HEK293 (cell line): ENCODE measurements at regions not wholly inside any gene's neighbourhood (a gene's known extent, or its start where the extent isn't known, plus 50 kb on each side); places are given as distances from the start of the nearest gene placed in this dataset.

Experiments used
- CTCF ChIA-PET: fragments of 350-600 bp; formaldehyde crosslinking; extraction: SDS; loops from one replicate; lab custom pipeline; 2021; ENCODE audit warnings: antibody characterized with exemption; lab: Yijun Ruan, JAX
- POLR2A ChIA-PET: fragments of 300-600 bp; formaldehyde crosslinking; extraction: SDS; loops from one replicate; lab custom pipeline; 2020; ENCODE audit warnings: antibody characterized with exemption, inconsistent platforms; lab: Yijun Ruan, JAX
- H3K27ac ChIP-seq: fragments of 200-500 bp; sonication (Bioruptor generic); 2 replicates; pipeline ENCODE4 v1.5.1; 2014; ENCODE audit warnings: low read depth, low read length, control low read depth, inconsistent platforms; ENCODE audit errors: extremely low read depth
- H3K36me3 ChIP-seq, 2 experiments: fragments of 200-500 bp in 1 of 2; sonication (Bioruptor generic) in 1 of 2; 1 replicate in 1 of 2; 2 replicates in 1 of 2; pipeline ENCODE4 v1.5.1; 2014 to 2017; ENCODE audit warnings: inconsistent platforms in 2 of 2, low read length in 2 of 2; ENCODE audit not compliant: control insufficient read depth in 2 of 2, insufficient read depth in 1 of 2
- H3K4me1 ChIP-seq: fragments of 200-500 bp; sonication (Bioruptor generic); 2 replicates; pipeline ENCODE4 v1.5.1; 2014; ENCODE audit warnings: mild to moderate bottlenecking, low read length, inconsistent platforms; ENCODE audit not compliant: control insufficient read depth, insufficient read depth
- H3K4me3 ChIP-seq: 2 replicates; pipeline ENCODE4 v1.5.1; 2011; ENCODE audit warnings: low read depth, mild to moderate bottlenecking, control low read depth, low read length, moderate library complexity
- H3K9me3 ChIP-seq: fragments of 200-500 bp; sonication (Bioruptor generic); 2 replicates; pipeline ENCODE4 v1.5.1; 2014; ENCODE audit warnings: low read depth, low read length, inconsistent platforms; ENCODE audit not compliant: control insufficient read depth, insufficient read depth
- BCL11A ChIP-seq: fragments of 450-650 bp; formaldehyde crosslinking; IDR thresholded peaks from 2 replicates; pipeline ENCODE4 v1.5.1; 2016; ENCODE audit warnings: low read depth, missing biosample characterization, missing genetic modification characterization
- IKZF3 ChIP-seq: fragments of 450-650 bp; IDR thresholded peaks from 2 replicates; pipeline ENCODE4 v1.5.0; 2018; ENCODE audit warnings: missing biosample characterization, mild to moderate bottlenecking, missing genetic modification characterization, moderate library complexity
- OSR2 ChIP-seq: fragments of 450-650 bp; formaldehyde crosslinking; IDR thresholded peaks from 2 replicates; pipeline ENCODE4 v1.5.1; 2016; ENCODE audit warnings: missing biosample characterization, missing genetic modification characterization
- REPIN1 ChIP-seq: fragments of 450-650 bp; formaldehyde crosslinking; IDR thresholded peaks from 2 replicates; pipeline ENCODE4 v1.5.1; 2017; ENCODE audit warnings: missing biosample characterization, missing genetic modification characterization, low read depth
- REST ChIP-seq: fragments of 450-650 bp; formaldehyde crosslinking; IDR thresholded peaks from 2 replicates; pipeline ENCODE4 v1.5.1; 2016; ENCODE audit warnings: missing biosample characterization, missing genetic modification characterization
- WT1 ChIP-seq: fragments of 450-650 bp; formaldehyde crosslinking; IDR thresholded peaks from 2 replicates; pipeline ENCODE4 v1.5.1; 2016; ENCODE audit warnings: missing biosample characterization, missing genetic modification characterization
- ZBTB17 ChIP-seq: fragments of 450-650 bp; formaldehyde crosslinking; IDR thresholded peaks from 2 replicates; pipeline ENCODE4 v1.5.1; 2016; ENCODE audit warnings: missing biosample characterization, missing genetic modification characterization
- ZBTB8A ChIP-seq: fragments of 450-650 bp; formaldehyde crosslinking; IDR thresholded peaks from 2 replicates; pipeline ENCODE4 v1.5.1; 2016; ENCODE audit warnings: missing biosample characterization, missing genetic modification characterization
- ZFHX2 ChIP-seq: fragments of 450-650 bp; formaldehyde crosslinking; conservative IDR thresholded peaks from 2 replicates; pipeline ENCODE4 v1.5.1; 2016; ENCODE audit warnings: missing biosample characterization, missing genetic modification characterization
- ZNF184 ChIP-seq: fragments of 450-650 bp; IDR thresholded peaks from 2 replicates; pipeline ENCODE4 v1.5.1; 2018; ENCODE audit warnings: missing biosample characterization, mild to moderate bottlenecking, missing genetic modification characterization
- ZNF214 ChIP-seq: fragments of 450-650 bp; formaldehyde crosslinking; IDR thresholded peaks from 2 replicates; pipeline ENCODE4 v1.5.1; 2017; ENCODE audit warnings: missing biosample characterization, mild to moderate bottlenecking, missing genetic modification characterization, borderline replicate concordance
- ZNF239 ChIP-seq: fragments of 450-650 bp; formaldehyde crosslinking; IDR thresholded peaks from 2 replicates; pipeline ENCODE4 v1.5.1; 2016; ENCODE audit warnings: missing biosample characterization, missing genetic modification characterization
- ZNF292 ChIP-seq: fragments of 450-650 bp; formaldehyde crosslinking; IDR thresholded peaks from 2 replicates; pipeline ENCODE4 v1.5.1; 2016; ENCODE audit warnings: low read depth, missing biosample characterization, missing genetic modification characterization, borderline replicate concordance
- ZNF48 ChIP-seq: fragments of 450-650 bp; formaldehyde crosslinking; IDR thresholded peaks from 2 replicates; pipeline ENCODE4 v1.5.1; 2016; ENCODE audit warnings: missing biosample characterization, missing genetic modification characterization
- ZNF561 ChIP-seq: fragments of 450-650 bp; IDR thresholded peaks from 2 replicates; pipeline ENCODE4 v1.5.1; 2018; ENCODE audit warnings: missing biosample characterization, missing genetic modification characterization, borderline replicate concordance
- TF ChIP-seq, protein P1 (sequence below): fragments of 450-650 bp; formaldehyde crosslinking; IDR thresholded peaks from 2 replicates; pipeline ENCODE4 v1.5.0; 2017; ENCODE audit warnings: missing biosample characterization, missing genetic modification characterization, borderline replicate concordance
- TF ChIP-seq, protein P2 (sequence below): fragments of 450-650 bp; formaldehyde crosslinking; IDR thresholded peaks from 2 replicates; pipeline ENCODE4 v1.5.1; 2016; ENCODE audit warnings: missing biosample characterization, missing genetic modification characterization
- TF ChIP-seq, protein P3 (sequence below): IDR thresholded peaks from 2 replicates; pipeline ENCODE4 v1.6.1; 2011; ENCODE audit warnings: mild to moderate bottlenecking, low read depth, low read length, borderline replicate concordance
- TF ChIP-seq, protein P4 (sequence below): fragments of 450-650 bp; formaldehyde crosslinking; IDR thresholded peaks from 2 replicates; pipeline ENCODE4 v1.5.1; 2016; ENCODE audit warnings: missing biosample characterization, missing genetic modification characterization

GRCh38 chr2:12389344-12390045, 327.2 kb upstream of the TRIB2 start (continued):
- TF ChIP-seq, protein P1, sequence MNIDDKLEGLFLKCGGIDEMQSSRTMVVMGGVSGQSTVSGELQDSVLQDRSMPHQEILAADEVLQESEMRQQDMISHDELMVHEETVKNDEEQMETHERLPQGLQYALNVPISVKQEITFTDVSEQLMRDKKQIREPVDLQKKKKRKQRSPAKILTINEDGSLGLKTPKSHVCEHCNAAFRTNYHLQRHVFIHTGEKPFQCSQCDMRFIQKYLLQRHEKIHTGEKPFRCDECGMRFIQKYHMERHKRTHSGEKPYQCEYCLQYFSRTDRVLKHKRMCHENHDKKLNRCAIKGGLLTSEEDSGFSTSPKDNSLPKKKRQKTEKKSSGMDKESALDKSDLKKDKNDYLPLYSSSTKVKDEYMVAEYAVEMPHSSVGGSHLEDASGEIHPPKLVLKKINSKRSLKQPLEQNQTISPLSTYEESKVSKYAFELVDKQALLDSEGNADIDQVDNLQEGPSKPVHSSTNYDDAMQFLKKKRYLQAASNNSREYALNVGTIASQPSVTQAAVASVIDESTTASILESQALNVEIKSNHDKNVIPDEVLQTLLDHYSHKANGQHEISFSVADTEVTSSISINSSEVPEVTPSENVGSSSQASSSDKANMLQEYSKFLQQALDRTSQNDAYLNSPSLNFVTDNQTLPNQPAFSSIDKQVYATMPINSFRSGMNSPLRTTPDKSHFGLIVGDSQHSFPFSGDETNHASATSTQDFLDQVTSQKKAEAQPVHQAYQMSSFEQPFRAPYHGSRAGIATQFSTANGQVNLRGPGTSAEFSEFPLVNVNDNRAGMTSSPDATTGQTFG = no peak
- TF ChIP-seq ZNF184 (tag by site-specific recombination) (no peak), ZFHX2 (no peak), REST (tag by site-specific recombination) (no peak), ZNF561 (tag by site-specific recombination) (no peak)

DNA sequence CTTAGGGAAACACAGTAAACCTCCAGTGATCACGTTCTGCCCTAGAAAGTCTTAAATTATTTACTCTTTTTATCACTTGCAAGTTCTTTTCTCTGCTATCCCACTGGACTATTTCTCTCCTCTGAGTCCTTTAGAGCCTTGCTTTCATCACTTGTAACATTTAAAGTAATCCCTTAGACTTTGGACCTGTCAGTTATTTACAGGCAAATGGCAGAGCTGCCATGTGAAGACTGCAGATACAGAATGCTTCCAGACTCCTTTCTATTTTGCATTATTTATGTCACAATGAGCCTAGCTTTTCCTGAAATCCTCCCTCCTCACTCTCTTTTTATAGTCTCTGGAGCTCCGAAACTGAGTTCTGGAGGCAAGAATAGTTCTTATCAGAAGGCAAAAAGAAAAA, 325.6 kb upstream of the TRIB2 start:
- Histone ChIP-seq H3K9me3 (no peaks in the 10 kb centered on the region), H3K4me3 (no peak overlapping the region), H3K27ac (no peak overlapping the region), H3K4me1 (no peaks in the 10 kb centered on the region), H3K36me3 (no peaks in the 10 kb centered on the region)
- TF ChIP-seq, protein P2, sequence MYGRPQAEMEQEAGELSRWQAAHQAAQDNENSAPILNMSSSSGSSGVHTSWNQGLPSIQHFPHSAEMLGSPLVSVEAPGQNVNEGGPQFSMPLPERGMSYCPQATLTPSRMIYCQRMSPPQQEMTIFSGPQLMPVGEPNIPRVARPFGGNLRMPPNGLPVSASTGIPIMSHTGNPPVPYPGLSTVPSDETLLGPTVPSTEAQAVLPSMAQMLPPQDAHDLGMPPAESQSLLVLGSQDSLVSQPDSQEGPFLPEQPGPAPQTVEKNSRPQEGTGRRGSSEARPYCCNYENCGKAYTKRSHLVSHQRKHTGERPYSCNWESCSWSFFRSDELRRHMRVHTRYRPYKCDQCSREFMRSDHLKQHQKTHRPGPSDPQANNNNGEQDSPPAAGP (tag by site-specific recombination) = no peak
- POLR2A ChIA-PET = no interaction called here
- CTCF ChIA-PET = no interaction called here

DNA sequence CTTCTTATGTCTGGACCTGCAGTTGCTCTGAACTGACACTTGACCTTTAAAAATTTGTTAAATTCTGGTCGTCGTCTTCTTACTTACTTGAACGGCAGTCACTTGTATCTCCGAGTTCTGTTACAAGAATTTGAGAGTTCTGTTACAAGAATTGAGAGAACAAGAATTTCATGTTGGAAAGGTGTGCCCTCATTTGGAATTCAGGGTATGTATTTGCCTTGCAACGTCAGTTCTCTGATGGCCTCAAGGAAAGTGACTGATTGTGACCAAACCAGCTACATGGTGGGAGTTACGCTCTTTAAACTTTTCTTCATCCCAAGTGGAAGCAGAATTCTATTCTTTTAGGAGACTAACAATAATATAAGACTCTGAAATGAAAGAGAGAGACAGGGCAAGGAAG, 320.0 kb upstream of the TRIB2 start:
- CTCF ChIA-PET = interaction anchor here (0.5 to 0.8 kb wide), 2 partner anchors 21 to 227 kb away, joined by 3 read pairs; no protein-coding TSS in a partner anchor
- POLR2A ChIA-PET = no interaction called here
- H3K36me3 ChIP-seq = no peaks in the 10 kb centered on the region
- no peak overlapping the region for H3K4me3 ChIP-seq
- TF ChIP-seq ZBTB17 (tag by site-specific recombination) (no peak), ZBTB8A (tag by site-specific recombination) (no peak), OSR2 (tag by site-specific recombination) (no peak), ZNF48 (no peak), REPIN1 (no peak)
- H3K9me3 ChIP-seq = no peaks in the 10 kb centered on the region
- no peaks in the 10 kb centered on the region for H3K4me1 ChIP-seq
- no peak overlapping the region for H3K27ac ChIP-seq

GRCh38 chr2:12397854-12398253, 318.9 kb upstream of the TRIB2 start:
- ChIA-PET POLR2A (no interaction called here), CTCF (interaction anchor here (0.6 kb wide), 1 partner anchor 177 kb away, joined by 3 read pairs; no protein-coding TSS in a partner anchor)
- Histone ChIP-seq H3K4me1 (no peaks in the 10 kb centered on the region), H3K4me3 (no peak overlapping the region), H3K27ac (no peak overlapping the region), H3K36me3 (no peaks in the 10 kb centered on the region), H3K9me3 (no peaks in the 10 kb centered on the region)
- TF ChIP-seq, protein P3, sequence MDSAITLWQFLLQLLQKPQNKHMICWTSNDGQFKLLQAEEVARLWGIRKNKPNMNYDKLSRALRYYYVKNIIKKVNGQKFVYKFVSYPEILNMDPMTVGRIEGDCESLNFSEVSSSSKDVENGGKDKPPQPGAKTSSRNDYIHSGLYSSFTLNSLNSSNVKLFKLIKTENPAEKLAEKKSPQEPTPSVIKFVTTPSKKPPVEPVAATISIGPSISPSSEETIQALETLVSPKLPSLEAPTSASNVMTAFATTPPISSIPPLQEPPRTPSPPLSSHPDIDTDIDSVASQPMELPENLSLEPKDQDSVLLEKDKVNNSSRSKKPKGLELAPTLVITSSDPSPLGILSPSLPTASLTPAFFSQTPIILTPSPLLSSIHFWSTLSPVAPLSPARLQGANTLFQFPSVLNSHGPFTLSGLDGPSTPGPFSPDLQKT = no peak
- TF ChIP-seq ZNF214 (tag by site-specific recombination) = no peak
- TF ChIP-seq BCL11A = no peak
- no peak for TF ChIP-seq ZNF239 (tag by site-specific recombination)
- TF ChIP-seq, protein P4, sequence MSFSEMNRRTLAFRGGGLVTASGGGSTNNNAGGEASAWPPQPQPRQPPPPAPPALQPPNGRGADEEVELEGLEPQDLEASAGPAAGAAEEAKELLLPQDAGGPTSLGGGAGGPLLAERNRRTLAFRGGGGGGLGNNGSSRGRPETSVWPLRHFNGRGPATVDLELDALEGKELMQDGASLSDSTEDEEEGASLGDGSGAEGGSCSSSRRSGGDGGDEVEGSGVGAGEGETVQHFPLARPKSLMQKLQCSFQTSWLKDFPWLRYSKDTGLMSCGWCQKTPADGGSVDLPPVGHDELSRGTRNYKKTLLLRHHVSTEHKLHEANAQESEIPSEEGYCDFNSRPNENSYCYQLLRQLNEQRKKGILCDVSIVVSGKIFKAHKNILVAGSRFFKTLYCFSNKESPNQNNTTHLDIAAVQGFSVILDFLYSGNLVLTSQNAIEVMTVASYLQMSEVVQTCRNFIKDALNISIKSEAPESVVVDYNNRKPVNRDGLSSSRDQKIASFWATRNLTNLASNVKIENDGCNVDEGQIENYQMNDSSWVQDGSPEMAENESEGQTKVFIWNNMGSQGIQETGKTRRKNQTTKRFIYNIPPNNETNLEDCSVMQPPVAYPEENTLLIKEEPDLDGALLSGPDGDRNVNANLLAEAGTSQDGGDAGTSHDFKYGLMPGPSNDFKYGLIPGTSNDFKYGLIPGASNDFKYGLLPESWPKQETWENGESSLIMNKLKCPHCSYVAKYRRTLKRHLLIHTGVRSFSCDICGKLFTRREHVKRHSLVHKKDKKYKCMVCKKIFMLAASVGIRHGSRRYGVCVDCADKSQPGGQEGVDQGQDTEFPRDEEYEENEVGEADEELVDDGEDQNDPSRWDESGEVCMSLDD (tag by site-specific recombination) = no peak
- TF ChIP-seq WT1 (tag by site-specific recombination) = no peak
- TF ChIP-seq IKZF3 (tag by site-specific recombination) = no peak
- TF ChIP-seq ZNF292 = no peak
